SH-SY5Y (cell line): ENCODE measurements at regions not wholly inside any gene's neighbourhood (a gene's known extent, or its start where the extent isn't known, plus 50 kb on each side); places are given as distances from the start of the nearest gene placed in this dataset.

Experiments
- GATA2 ChIP-seq: IDR thresholded peaks from 2 replicates; pipeline ENCODE4 v1.6.1; 2011; ENCODE audit warnings: mild to moderate bottlenecking, low read depth, low read length
- GATA3 ChIP-seq: IDR thresholded peaks from 2 replicates; pipeline ENCODE4 v1.6.1; 2011; ENCODE audit warnings: low read depth, mild to moderate bottlenecking, low read length, moderate library complexity

DNA sequence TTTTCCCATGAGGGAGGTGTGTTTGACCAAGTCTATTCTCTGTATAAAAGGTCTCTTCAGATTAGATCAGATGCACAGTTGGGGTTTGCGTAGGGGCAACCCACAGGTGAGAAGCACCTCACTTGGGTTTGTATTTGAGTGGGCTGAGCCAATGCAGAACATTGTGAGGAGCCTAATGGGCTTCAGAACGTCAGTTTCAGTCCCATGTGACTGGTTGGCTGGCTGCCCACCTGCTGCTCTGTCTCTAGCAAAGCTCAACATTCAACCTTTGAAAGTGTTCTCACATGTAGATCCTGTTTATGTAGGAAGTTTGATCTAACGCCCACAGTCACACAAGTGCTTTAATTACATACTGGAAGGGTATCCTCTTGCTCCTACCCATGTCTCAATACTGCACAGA is 105.5 kb downstream of the FASLG start:
- no peak for TF ChIP-seq GATA2
- no peak for TF ChIP-seq GATA3
